SK-N-SH (cell line): ENCODE measurements at regions not wholly inside any gene's neighbourhood (a gene's known extent, or its start where the extent isn't known, plus 50 kb on each side); places are given as distances from the start of the nearest gene placed in this dataset.

ENCODE experiments used
- CTCF ChIA-PET: fragments of 300-600, 350-600 bp; formaldehyde crosslinking; extraction: SDS; loops from one replicate; lab custom pipeline; 2021; lab: Yijun Ruan, JAX
- POLR2A ChIA-PET: fragments of 350-600 bp; sonication (Branson Sonifier 250); formaldehyde crosslinking; extraction: SDS; loops from one replicate; lab custom pipeline; 2020; ENCODE audit warnings: antibody characterized with exemption, inconsistent platforms; lab: Yijun Ruan, JAX
- DNase-seq: peaks from one replicate; pipeline ENCODE4 v3.0.0; 2012
- H2AFZ ChIP-seq: fragments of 200-600 bp; sonication (generic); 2 replicates; pipeline ENCODE4 v1.8.1; 2016; ENCODE audit warnings: antibody characterized with exemption, mild to moderate bottlenecking, low read depth
- H3F3A ChIP-seq: fragments of 200-600 bp; sonication (generic); replicated peaks from 2 replicates; pipeline ENCODE3; 2016; ENCODE audit warnings: antibody characterized with exemption, mild to moderate bottlenecking; ENCODE audit not compliant: insufficient read depth
- H3K27ac ChIP-seq, 2 experiments: fragments of 200-500 bp in 1 of 2; fragments of 200-600 bp in 1 of 2; sonication (Bioruptor generic) in 1 of 2; sonication (generic), shearing (Covaris generic) in 1 of 2; 2 replicates each; pipeline versions ENCODE4 v1.5.1 to v1.6.1; 2014 to 2016; ENCODE audit warnings: low read depth in 2 of 2, inconsistent platforms in 1 of 2, low read length in 1 of 2, mild to moderate bottlenecking in 1 of 2, mixed read lengths in 1 of 2
- H3K27me3 ChIP-seq: fragments of 200-600 bp; sonication (generic), shearing (Covaris generic); 2 replicates; pipeline ENCODE4 v1.6.1; 2016; ENCODE audit warnings: mixed run types; ENCODE audit not compliant: insufficient read depth
- H3K36me3 ChIP-seq, 2 experiments: fragments of 200-500 bp in 1 of 2; fragments of 200-600 bp in 1 of 2; sonication (Bioruptor generic) in 1 of 2; sonication (generic) in 1 of 2; replicated peaks in 1 of 2; 2 replicates each; pipeline versions ENCODE3 to v1.5.1; 2014 to 2016; ENCODE audit warnings: low read length in 1 of 2, mild to moderate bottlenecking in 1 of 2; ENCODE audit not compliant: insufficient read depth in 2 of 2, control insufficient read depth in 1 of 2
- H3K4me1 ChIP-seq, 2 experiments: fragments of 200-500 bp in 1 of 2; fragments of 200-600 bp in 1 of 2; sonication (Bioruptor generic) in 1 of 2; sonication (generic), shearing (Covaris generic) in 1 of 2; 2 replicates each; pipeline versions ENCODE4 v1.5.1 to v1.6.1; 2014 to 2016; ENCODE audit warnings: low read depth in 1 of 2, low read length in 1 of 2, mixed run types in 1 of 2; ENCODE audit not compliant: insufficient read depth in 2 of 2, control insufficient read depth in 1 of 2
- H3K4me2 ChIP-seq: fragments of 200-600 bp; sonication (generic), shearing (Covaris generic); 2 replicates; pipeline ENCODE4 v1.6.1; 2017; ENCODE audit warnings: mixed run types
- H3K4me3 ChIP-seq, 2 experiments: fragments of 200-500 bp in 1 of 2; fragments of 200-600 bp in 1 of 2; sonication (Bioruptor generic) in 1 of 2; sonication (generic), shearing (Covaris generic) in 1 of 2; 2 replicates each; pipeline versions ENCODE4 v1.5.1 to v1.8.1; 2014 to 2016; ENCODE audit warnings: low read depth in 2 of 2, inconsistent platforms in 1 of 2, low read length in 1 of 2, mild to moderate bottlenecking in 1 of 2, mixed read lengths in 1 of 2, moderate library complexity in 1 of 2
- H3K79me2 ChIP-seq: fragments of 200-600 bp; sonication (generic); 2 replicates; pipeline ENCODE4 v1.8.1; 2017; ENCODE audit warnings: mild to moderate bottlenecking; ENCODE audit not compliant: insufficient read depth
- H3K9ac ChIP-seq: fragments of 200-600 bp; sonication (generic); 2 replicates; pipeline ENCODE4 v1.6.1; 2017; ENCODE audit warnings: mixed run types
- H3K9me2 ChIP-seq: fragments of 200-600 bp; sonication (generic); 2 replicates; pipeline ENCODE4 v1.6.1; 2017; ENCODE audit warnings: mixed run types
- H3K9me3 ChIP-seq: fragments of 200-600 bp; sonication (generic); 2 replicates; pipeline ENCODE4 v1.6.1; 2017; ENCODE audit warnings: mixed run types, mild to moderate bottlenecking, moderate library complexity
- H4K20me1 ChIP-seq: fragments of 200-600 bp; sonication (generic); 2 replicates; pipeline ENCODE4 v1.6.1; 2017; ENCODE audit warnings: mild to moderate bottlenecking, mixed run types; ENCODE audit not compliant: insufficient read depth
- EZH2phosphoT487 ChIP-seq: fragments of 200-600 bp; sonication (generic); IDR thresholded peaks from 2 replicates; pipeline ENCODE4 v1.6.1; 2017; ENCODE audit warnings: low read depth, mixed run types, mild to moderate bottlenecking, antibody characterized with exemption, moderate library complexity, borderline replicate concordance
- GATA2 ChIP-seq: sonication (generic); formaldehyde crosslinking; IDR thresholded peaks from 2 replicates; pipeline ENCODE4 v1.5.0; 2020; ENCODE audit warnings: mild to moderate bottlenecking, missing genetic modification reagents
- MEF2A ChIP-seq: IDR thresholded peaks from 2 replicates; pipeline ENCODE4 v1.4.0; 2012; ENCODE audit warnings: low read depth, borderline replicate concordance
- WGBS: methylation state at CpG from one replicate; pipeline ENCODE4 v1.1.6; 2017; ENCODE audit warnings: low lambda C conversion rate; 5-methylcytosine and 5-hydroxymethylcytosine counted together
- small RNA-seq, 7 experiments: library from RNA; depleted of rRNA; stranded (forward); fragments of <200 nt; gene quantifications; one replicate each; pipeline ENCODE3, GENCODE V24; 2012
- TF ChIP-seq, protein P1 (sequence below): IDR thresholded peaks from 2 replicates; pipeline ENCODE4 v1.6.1; 2012; ENCODE audit warnings: mild to moderate bottlenecking, low read depth, low read length, moderate library complexity
- TF ChIP-seq, protein P2 (sequence below): fragments of 150-350 bp; IDR thresholded peaks from 2 replicates; pipeline ENCODE4 v1.6.1; 2016; ENCODE audit warnings: mild to moderate bottlenecking, low read depth, low read length
- TF ChIP-seq, protein P3 (sequence below): IDR thresholded peaks from 2 replicates; pipeline ENCODE4 v1.4.0; 2012; ENCODE audit warnings: low read depth

DNA sequence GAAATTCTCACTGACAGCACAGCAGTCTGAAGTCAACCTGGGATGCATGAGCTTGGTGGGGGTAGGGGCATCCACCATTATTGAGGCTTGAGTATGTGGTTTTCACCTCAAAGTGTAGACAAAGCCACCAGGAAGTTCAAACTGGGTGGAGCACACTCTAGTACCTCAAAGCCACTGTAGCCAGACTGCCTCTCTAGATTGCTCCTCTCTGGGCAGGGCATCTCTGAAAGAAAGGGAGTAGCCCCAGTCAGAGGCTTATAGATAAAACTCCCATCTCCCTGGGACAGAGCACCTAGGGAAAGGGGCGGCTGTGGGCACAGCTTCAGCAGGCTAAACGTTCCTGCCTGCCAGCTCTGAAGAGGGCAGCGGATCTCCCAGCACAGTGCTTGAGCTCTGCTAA lies 143.0 kb downstream of the KITLG start:
- H4K20me1 ChIP-seq: no peaks in the 10 kb centered on the region
- no peak overlapping the region for H2AFZ ChIP-seq
- H3K9me2 ChIP-seq: no peaks in the 10 kb centered on the region
- peaks cover 0 to 4% of the 10 kb centered on the region in 2 experiments; a peak in 1 of 4 replicates for H3K4me1 ChIP-seq
- H3K4me2 ChIP-seq: no peak overlapping the region
- H3K79me2 ChIP-seq: no peaks in the 10 kb centered on the region
- H3K36me3 ChIP-seq: no peaks in the 10 kb centered on the region
- no peak overlapping the region for H3K9ac ChIP-seq
- peaks cover 7% of the 10 kb centered on the region; the same call in 1 of the 2 replicates for H3K9me3 ChIP-seq
- ChIA-PET CTCF (no interaction called here), POLR2A (no interaction called here)
- H3F3A ChIP-seq: peaks cover 3% of the 10 kb centered on the region
- WGBS: no CpG with 5 or more reads among the region's 3 CpGs
- no peaks in the 10 kb centered on the region for H3K27me3 ChIP-seq
- TF ChIP-seq, protein P1, sequence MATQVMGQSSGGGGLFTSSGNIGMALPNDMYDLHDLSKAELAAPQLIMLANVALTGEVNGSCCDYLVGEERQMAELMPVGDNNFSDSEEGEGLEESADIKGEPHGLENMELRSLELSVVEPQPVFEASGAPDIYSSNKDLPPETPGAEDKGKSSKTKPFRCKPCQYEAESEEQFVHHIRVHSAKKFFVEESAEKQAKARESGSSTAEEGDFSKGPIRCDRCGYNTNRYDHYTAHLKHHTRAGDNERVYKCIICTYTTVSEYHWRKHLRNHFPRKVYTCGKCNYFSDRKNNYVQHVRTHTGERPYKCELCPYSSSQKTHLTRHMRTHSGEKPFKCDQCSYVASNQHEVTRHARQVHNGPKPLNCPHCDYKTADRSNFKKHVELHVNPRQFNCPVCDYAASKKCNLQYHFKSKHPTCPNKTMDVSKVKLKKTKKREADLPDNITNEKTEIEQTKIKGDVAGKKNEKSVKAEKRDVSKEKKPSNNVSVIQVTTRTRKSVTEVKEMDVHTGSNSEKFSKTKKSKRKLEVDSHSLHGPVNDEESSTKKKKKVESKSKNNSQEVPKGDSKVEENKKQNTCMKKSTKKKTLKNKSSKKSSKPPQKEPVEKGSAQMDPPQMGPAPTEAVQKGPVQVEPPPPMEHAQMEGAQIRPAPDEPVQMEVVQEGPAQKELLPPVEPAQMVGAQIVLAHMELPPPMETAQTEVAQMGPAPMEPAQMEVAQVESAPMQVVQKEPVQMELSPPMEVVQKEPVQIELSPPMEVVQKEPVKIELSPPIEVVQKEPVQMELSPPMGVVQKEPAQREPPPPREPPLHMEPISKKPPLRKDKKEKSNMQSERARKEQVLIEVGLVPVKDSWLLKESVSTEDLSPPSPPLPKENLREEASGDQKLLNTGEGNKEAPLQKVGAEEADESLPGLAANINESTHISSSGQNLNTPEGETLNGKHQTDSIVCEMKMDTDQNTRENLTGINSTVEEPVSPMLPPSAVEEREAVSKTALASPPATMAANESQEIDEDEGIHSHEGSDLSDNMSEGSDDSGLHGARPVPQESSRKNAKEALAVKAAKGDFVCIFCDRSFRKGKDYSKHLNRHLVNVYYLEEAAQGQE: no peak
- no peak for TF ChIP-seq EZH2phosphoT487
- TF ChIP-seq, protein P2, sequence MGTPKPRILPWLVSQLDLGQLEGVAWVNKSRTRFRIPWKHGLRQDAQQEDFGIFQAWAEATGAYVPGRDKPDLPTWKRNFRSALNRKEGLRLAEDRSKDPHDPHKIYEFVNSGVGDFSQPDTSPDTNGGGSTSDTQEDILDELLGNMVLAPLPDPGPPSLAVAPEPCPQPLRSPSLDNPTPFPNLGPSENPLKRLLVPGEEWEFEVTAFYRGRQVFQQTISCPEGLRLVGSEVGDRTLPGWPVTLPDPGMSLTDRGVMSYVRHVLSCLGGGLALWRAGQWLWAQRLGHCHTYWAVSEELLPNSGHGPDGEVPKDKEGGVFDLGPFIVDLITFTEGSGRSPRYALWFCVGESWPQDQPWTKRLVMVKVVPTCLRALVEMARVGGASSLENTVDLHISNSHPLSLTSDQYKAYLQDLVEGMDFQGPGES: no peak
- no peak for TF ChIP-seq GATA2 (CRISPR knock-in tag)
- TF ChIP-seq, protein P3, sequence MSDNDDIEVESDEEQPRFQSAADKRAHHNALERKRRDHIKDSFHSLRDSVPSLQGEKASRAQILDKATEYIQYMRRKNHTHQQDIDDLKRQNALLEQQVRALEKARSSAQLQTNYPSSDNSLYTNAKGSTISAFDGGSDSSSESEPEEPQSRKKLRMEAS: no peak
- TF ChIP-seq MEF2A: no peak
- no peak for DNase-seq
- H3K27ac ChIP-seq: no peak overlapping the region
- no peak overlapping the region for H3K4me3 ChIP-seq

Small RNAs in the stretch of these regions (small RNA-seq; reads per million reads assigned to genes)
- 0 reads per million in 7 experiments for gene RF00019
